IMR-90 (cell line): ENCODE measurements at regions not wholly inside any gene's neighbourhood (a gene's known extent, or its start where the extent isn't known, plus 50 kb on each side); places are given as distances from the start of the nearest gene placed in this dataset.

Experiments used
- ATAC-seq: fragments of 200-7000 bp; cut with Tn5 transposase; 2 replicates; pipeline ENCODE4 v1.9.1; 2020; ENCODE audit warnings: low read depth, mild to moderate bottlenecking, moderate library complexity
- BruUV-seq: library from RNA; stranded (reverse); fragments of 400-500 nt; replicated peaks from 2 replicates; lab custom pipeline; 2021; lab: Mats Ljungman, UMichigan
- CTCF ChIA-PET: fragments of 300-600 bp; formaldehyde crosslinking; extraction: SDS; loops from one replicate; lab custom pipeline; 2021; ENCODE audit warnings: antibody characterized with exemption; lab: Yijun Ruan, JAX
- POLR2A ChIA-PET: fragments of 300-600 bp; sonication (Branson Sonifier 250); formaldehyde crosslinking; loops from one replicate; lab custom pipeline; 2022; ENCODE audit warnings: antibody characterized with exemption; ENCODE audit not compliant: unreplicated experiment; lab: Charles Lee
- DNase-seq: peaks from one replicate; pipeline ENCODE4 v3.0.0; 2013
- H2AFZ ChIP-seq: replicated peaks from 2 replicates; pipeline ENCODE3; 2013; ENCODE audit warnings: low read length, mild to moderate bottlenecking; ENCODE audit not compliant: poor library complexity
- H2AK5ac ChIP-seq: 2 replicates; pipeline ENCODE4 v1.6.1; 2013; ENCODE audit warnings: low read depth, low read length, inconsistent platforms
- H2AK9ac ChIP-seq: replicated peaks from 2 replicates; pipeline ENCODE3; 2013; ENCODE audit warnings: mild to moderate bottlenecking, low read depth, low read length, moderate library complexity; ENCODE audit not compliant: poor library complexity
- H2BK120ac ChIP-seq: 2 replicates; pipeline ENCODE4 v1.6.1; 2013; ENCODE audit warnings: low read depth, low read length, inconsistent platforms
- H2BK15ac ChIP-seq: 3 replicates; pipeline ENCODE4 v1.6.1; 2013; ENCODE audit warnings: low read depth, low read length, inconsistent platforms
- H2BK20ac ChIP-seq: 2 replicates; pipeline ENCODE4 v1.6.1; 2013; ENCODE audit warnings: low read depth, mild to moderate bottlenecking, inconsistent platforms, low read length, moderate library complexity
- H2BK5ac ChIP-seq: 2 replicates; pipeline ENCODE4 v1.6.1; 2013; ENCODE audit warnings: mild to moderate bottlenecking, low read depth, low read length, inconsistent platforms; ENCODE audit not compliant: poor library complexity, severe bottlenecking
- H3K14ac ChIP-seq: replicated peaks from 2 replicates; pipeline ENCODE4 v1.6.1; 2013; ENCODE audit warnings: low read depth, low read length, inconsistent platforms
- H3K18ac ChIP-seq: 2 replicates; pipeline ENCODE4 v1.6.1; 2013; ENCODE audit warnings: low read depth, low read length, control low read depth
- H3K23ac ChIP-seq: 2 replicates; pipeline ENCODE4 v1.6.1; 2013; ENCODE audit warnings: low read depth, low read length, inconsistent platforms
- H3K27ac ChIP-seq: 2 replicates; pipeline ENCODE4 v1.5.1; 2013; ENCODE audit warnings: mild to moderate bottlenecking, control low read depth, low read length; ENCODE audit not compliant: insufficient read depth
- H3K27me3 ChIP-seq: 2 replicates; pipeline ENCODE4 v1.6.1; 2013; ENCODE audit warnings: low read length; ENCODE audit not compliant: control insufficient read depth, insufficient read depth
- H3K36me3 ChIP-seq: 2 replicates; pipeline ENCODE4 v1.6.1; 2013; ENCODE audit warnings: low read length, mixed read lengths; ENCODE audit not compliant: control insufficient read depth, insufficient read depth
- H3K4ac ChIP-seq: 2 replicates; pipeline ENCODE4 v1.6.1; 2013; ENCODE audit warnings: low read depth, low read length, inconsistent platforms
- H3K4me1 ChIP-seq: 2 replicates; pipeline ENCODE4 v1.6.1; 2013; ENCODE audit warnings: low read length, mixed read lengths; ENCODE audit not compliant: control insufficient read depth, insufficient read depth
- H3K4me2 ChIP-seq: 2 replicates; pipeline ENCODE4 v1.6.1; 2013; ENCODE audit warnings: low read depth, mild to moderate bottlenecking, control low read depth, low read length, moderate library complexity
- H3K4me3 ChIP-seq: 2 replicates; pipeline ENCODE4 v1.5.1; 2013; ENCODE audit warnings: low read depth, mild to moderate bottlenecking, control low read depth, low read length, moderate library complexity; ENCODE audit not compliant: insufficient read depth
- H3K56ac ChIP-seq: 2 replicates; pipeline ENCODE4 v1.6.1; 2013; ENCODE audit warnings: low read length, inconsistent platforms; ENCODE audit not compliant: insufficient read depth; ENCODE audit errors: extremely low read depth
- H3K79me1 ChIP-seq, 2 experiments: 2 replicates each; pipeline ENCODE4 v1.6.1; 2013; ENCODE audit warnings: low read length in 2 of 2, inconsistent platforms in 1 of 2, low read depth in 1 of 2
- H3K9ac ChIP-seq: 2 replicates; pipeline ENCODE4 v1.6.1; 2013; ENCODE audit warnings: low read depth, low read length, control low read depth
- H3K9me1 ChIP-seq: 2 replicates; pipeline ENCODE4 v1.6.1; 2013; ENCODE audit warnings: low read length, inconsistent platforms; ENCODE audit not compliant: insufficient read depth
- H3K9me3 ChIP-seq: 2 replicates; pipeline ENCODE4 v1.6.1; 2013; ENCODE audit warnings: low read length; ENCODE audit not compliant: control insufficient read depth, insufficient read depth
- H4K20me1 ChIP-seq: 2 replicates; pipeline ENCODE4 v1.6.1; 2013; ENCODE audit warnings: low read length, inconsistent platforms; ENCODE audit not compliant: insufficient read depth
- H4K5ac ChIP-seq: 2 replicates; pipeline ENCODE4 v1.6.1; 2013; ENCODE audit warnings: mild to moderate bottlenecking, low read depth, low read length, control low read depth
- H4K8ac ChIP-seq, 2 experiments: 2 replicates each; pipeline ENCODE4 v1.6.1; 2013; ENCODE audit warnings: low read depth in 2 of 2, low read length in 2 of 2, control low read depth in 1 of 2, inconsistent platforms in 1 of 2
- H4K91ac ChIP-seq: 2 replicates; pipeline ENCODE4 v1.6.1; 2013; ENCODE audit warnings: low read depth, low read length, inconsistent platforms; ENCODE audit not compliant: insufficient read depth
- BHLHE40 ChIP-seq: fragments of 150-350 bp; IDR thresholded peaks from 2 replicates; pipeline ENCODE4 v1.6.1; 2016; ENCODE audit warnings: mild to moderate bottlenecking, low read depth, low read length
- ELK1 ChIP-seq: fragments of 150-350 bp; IDR thresholded peaks from 2 replicates; pipeline ENCODE4 v1.6.1; 2016; ENCODE audit warnings: low read depth, mild to moderate bottlenecking, low read length, moderate library complexity, borderline replicate concordance
- MAFK ChIP-seq: IDR thresholded peaks from 2 replicates; pipeline ENCODE4 v1.6.1; 2012; ENCODE audit warnings: low read depth, low read length, improper control_type of control experiment
- POLR2A ChIP-seq: IDR thresholded peaks from 2 replicates; pipeline ENCODE4 v1.6.1; 2012; ENCODE audit warnings: mild to moderate bottlenecking, low read depth, low read length
- RCOR1 ChIP-seq: IDR thresholded peaks from 2 replicates; pipeline ENCODE4 v1.6.1; 2012; ENCODE audit warnings: mild to moderate bottlenecking, low read length, improper control_type of control experiment; ENCODE audit not compliant: insufficient replicate concordance
- RFX5 ChIP-seq: IDR thresholded peaks from 2 replicates; pipeline ENCODE4 v1.8.0; 2012; ENCODE audit warnings: low read depth, mild to moderate bottlenecking, low read length, moderate library complexity
- WGBS, 2 experiments: methylation state at CpG; one replicate each; pipeline versions ENCODE4 v1.1.5 to v1.1.7; 2013; ENCODE audit warnings: missing lambda C conversion rate in 2 of 2; ENCODE audit not compliant: insufficient read length in 1 of 2; ENCODE audit errors: extremely low coverage in 2 of 2; 5-methylcytosine and 5-hydroxymethylcytosine counted together
- dilution Hi-C: fragments of 300-500 bp; cut with HindIII; formaldehyde crosslinking; loops from one replicate; pipeline ENCODE4 v1.14.3; 2018; ENCODE audit warnings: low sequenced_read_pairs; ENCODE audit not compliant: unreplicated experiment
- in situ Hi-C: fragments of 300-500 bp; cut with MboI; formaldehyde crosslinking; loops from 3 replicates; pipeline ENCODE4 v1.14.3; 2019; ENCODE audit warnings: low sequenced_read_pairs, inconsistent platforms, mixed read lengths
- intact Hi-C: fragments of 100-400 bp; cut with micrococcal nuclease; formaldehyde crosslinking; loops from 2 replicates; pipeline ENCODE4 v1.10.0; 2022

- Histone ChIP-seq H3K4me3 (no peak overlapping the region), H3K9me1 (no peaks in the 10 kb centered on the region), H2AFZ (no peak overlapping the region), H4K91ac (no peak overlapping the region), H3K9ac (no peak overlapping the region), H3K27ac (no peak overlapping the region), H3K14ac (no peak overlapping the region), H2AK5ac (no peak overlapping the region), H2BK20ac (no peak overlapping the region), H3K27me3 (no peaks in the 10 kb centered on the region), H3K23ac (no peak overlapping the region), H4K8ac (no peak overlapping the region), H4K5ac (no peak overlapping the region), H2AK9ac (no peak overlapping the region), H2BK120ac (no peak overlapping the region), H3K36me3 (no peaks in the 10 kb centered on the region), H3K18ac (no peak overlapping the region), H3K79me1 (no peaks in the 10 kb centered on the region), H3K9me3 (peaks cover 3% of the 10 kb centered on the region), H3K4me1 (no peaks in the 10 kb centered on the region), H2BK15ac (no peak overlapping the region), H3K4ac (no peak overlapping the region), H3K56ac (no peak overlapping the region), H3K4me2 (no peak overlapping the region), H2BK5ac (no peak overlapping the region), H4K20me1 (no peaks in the 10 kb centered on the region)
- POLR2A ChIA-PET, result no interaction called here
- ATAC-seq (no peak), DNase-seq (no peak)
- dilution Hi-C loops (no loop called here), intact Hi-C loops (no loop called here), in situ Hi-C loops (no loop called here)
- WGBS, 2 experiments, result no CpG with 5 or more reads among the region's 3 CpGs
- CTCF ChIA-PET, result no interaction called here
- TF ChIP-seq ELK1, result no peak
- no peak for TF ChIP-seq MAFK
- TF ChIP-seq BHLHE40, result no peak
- TF ChIP-seq RCOR1, result no peak
- TF ChIP-seq POLR2A, result no peak
- TF ChIP-seq RFX5, result no peak
- no TSS peak for BruUV-seq
Observed at GRCh38 chr3:181569356-181569940, 142.3 kb upstream of the SOX2 start.
